ENCODE measurements at regions not wholly inside any gene's neighbourhood (a gene's known extent, or its start where the extent isn't known, plus 50 kb on each side); places are given as distances from the start of the nearest gene placed in this dataset.

DNA sequence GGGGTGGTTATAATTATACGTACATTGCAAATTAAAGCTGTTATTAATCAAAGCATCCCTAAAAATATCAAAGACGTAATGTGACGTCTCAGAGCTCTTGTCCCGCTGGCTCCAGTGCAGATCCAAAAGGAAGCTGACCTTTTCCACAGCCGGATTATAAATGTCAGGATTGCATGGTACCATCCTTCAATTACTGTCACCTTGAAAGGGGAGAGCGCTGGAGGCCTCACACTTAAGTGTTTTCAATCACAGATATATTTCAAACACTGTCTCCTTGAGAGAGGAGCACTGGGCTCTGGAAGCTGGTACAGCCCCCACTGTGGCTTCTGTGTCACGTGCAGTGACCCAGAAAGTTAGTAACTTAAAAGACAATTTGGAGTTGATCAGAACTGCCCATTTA is 94.2 kb downstream of the AIPL1 start:
- H3K4me2 ChIP-seq (ENCODE audit: insufficient read depth, low read length, poor library complexity, severe bottlenecking) = no peak overlapping the region
- H3K4me3 ChIP-seq (ENCODE audit: low read length in 2 of 2) = no peak overlapping the region
- H3K9me3 ChIP-seq (replicated peaks in 1 of 2; ENCODE audit: control insufficient read depth in 2 of 2, insufficient read depth in 1 of 2, low read depth in 1 of 2, low read length in 2 of 2) = no peaks in the 10 kb centered on the region
- H3K4ac ChIP-seq (ENCODE audit: low read length) = no peak overlapping the region
- no peaks in the 10 kb centered on the region for H3K79me1 ChIP-seq (ENCODE audit: low read depth, low read length)
- no peak overlapping the region for H2AK5ac ChIP-seq (ENCODE audit: low read depth, low read length)
- WGBS, 2 donors (ENCODE audit: extremely low coverage in 2 of 2, insufficient read length in 2 of 2, insufficient replicate concordance in 1 of 2) = no CpG with 5 or more reads among the region's 7 CpGs
- no peak overlapping the region for H3K14ac ChIP-seq (ENCODE audit: low read length)
- H2BK12ac ChIP-seq (ENCODE audit: low read length) = no peak overlapping the region
- H3K23ac ChIP-seq (ENCODE audit: low read depth, low read length, poor library complexity) = no peak overlapping the region
- H2BK5ac ChIP-seq (ENCODE audit: low read length) = no peak overlapping the region
- H3K27me3 ChIP-seq (ENCODE audit: control insufficient read depth in 3 of 3, insufficient read depth in 3 of 3, low read depth in 1 of 3, low read length in 3 of 3) = no peaks in the 10 kb centered on the region
- no peak overlapping the region for H2BK15ac ChIP-seq (ENCODE audit: low read length)
- no peak for DNase-seq (ENCODE audit: low spot score)
- no peak overlapping the region for H2AFZ ChIP-seq (ENCODE audit: low read length)
- no peaks in the 10 kb centered on the region for H3K36me3 ChIP-seq (replicated peaks in 1 of 2; ENCODE audit: control insufficient read depth in 2 of 2, insufficient read depth in 2 of 2, low read length in 2 of 2)
- peaks cover 3 to 12% of the 10 kb centered on the region in 2 donors for H3K4me1 ChIP-seq (ENCODE audit: control insufficient read depth in 2 of 2, insufficient read depth in 1 of 2, low read depth in 1 of 2, low read length in 2 of 2)
- no peak overlapping the region for H2BK120ac ChIP-seq (ENCODE audit: low read depth, low read length)
- no peak overlapping the region for H3K9ac ChIP-seq (ENCODE audit: low read depth, low read length, poor library complexity)
- H3K18ac ChIP-seq (ENCODE audit: low read length) = no peak overlapping the region
- no peak overlapping the region for H4K8ac ChIP-seq (ENCODE audit: low read depth, low read length)
- H3K27ac ChIP-seq (replicated peaks; ENCODE audit: low read length) = no peak overlapping the region
- no peak overlapping the region for H4K91ac ChIP-seq (ENCODE audit: low read depth, low read length, poor library complexity)

DNA sequence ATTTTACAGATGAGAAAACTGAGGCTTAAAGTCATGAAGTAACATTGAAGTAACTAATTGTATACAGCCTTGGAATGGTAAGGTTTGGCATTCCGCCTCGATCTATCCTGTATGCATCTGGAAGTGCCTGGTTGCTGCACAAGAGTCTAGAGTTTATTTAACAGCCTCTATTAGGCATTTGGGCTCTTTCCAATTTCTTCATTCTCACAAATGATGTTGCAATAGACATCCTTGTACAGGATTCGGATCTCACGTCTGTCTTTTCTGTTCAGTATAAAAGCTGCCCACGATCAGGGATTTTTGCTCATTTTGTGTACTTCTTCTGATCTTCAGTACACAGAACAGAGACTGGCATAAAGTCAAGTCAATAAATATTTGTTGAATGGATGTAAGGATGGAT is 100.5 kb downstream of the AIPL1 start:
- H2AK5ac ChIP-seq (ENCODE audit: low read depth, low read length) = no peak overlapping the region
- H3K4me1 ChIP-seq (ENCODE audit: control insufficient read depth in 2 of 2, insufficient read depth in 1 of 2, low read depth in 1 of 2, low read length in 2 of 2) = peaks cover 0 to 1% of the 10 kb centered on the region in 2 donors
- no peak overlapping the region for H2BK15ac ChIP-seq (ENCODE audit: low read length)
- no peak overlapping the region for H4K8ac ChIP-seq (ENCODE audit: low read depth, low read length)
- H3K18ac ChIP-seq (ENCODE audit: low read length) = no peak overlapping the region
- H3K9me3 ChIP-seq (replicated peaks in 1 of 2; ENCODE audit: control insufficient read depth in 2 of 2, insufficient read depth in 1 of 2, low read depth in 1 of 2, low read length in 2 of 2) = no peaks in the 10 kb centered on the region
- no peak overlapping the region for H2BK5ac ChIP-seq (ENCODE audit: low read length)
- H3K79me1 ChIP-seq (ENCODE audit: low read depth, low read length) = no peaks in the 10 kb centered on the region
- H3K4me3 ChIP-seq (ENCODE audit: low read length in 2 of 2) = no peak overlapping the region
- no peak for DNase-seq (ENCODE audit: low spot score)
- WGBS, 2 donors (ENCODE audit: extremely low coverage in 2 of 2, insufficient read length in 2 of 2, insufficient replicate concordance in 1 of 2) = no CpG with 5 or more reads among the region's 5 CpGs
- no peak overlapping the region for H3K27ac ChIP-seq (replicated peaks; ENCODE audit: low read length)
- no peak overlapping the region for H4K91ac ChIP-seq (ENCODE audit: low read depth, low read length, poor library complexity)
- H2BK12ac ChIP-seq (ENCODE audit: low read length) = no peak overlapping the region
- H3K4me2 ChIP-seq (ENCODE audit: insufficient read depth, low read length, poor library complexity, severe bottlenecking) = no peak overlapping the region
- H3K4ac ChIP-seq (ENCODE audit: low read length) = no peak overlapping the region
- H3K27me3 ChIP-seq (ENCODE audit: control insufficient read depth in 3 of 3, insufficient read depth in 3 of 3, low read depth in 1 of 3, low read length in 3 of 3) = no peaks in the 10 kb centered on the region
- H3K14ac ChIP-seq (ENCODE audit: low read length) = no peak overlapping the region
- no peak overlapping the region for H3K9ac ChIP-seq (ENCODE audit: low read depth, low read length, poor library complexity)
- H2AFZ ChIP-seq (ENCODE audit: low read length) = no peak overlapping the region
- no peaks in the 10 kb centered on the region for H3K36me3 ChIP-seq (replicated peaks in 1 of 2; ENCODE audit: control insufficient read depth in 2 of 2, insufficient read depth in 2 of 2, low read length in 2 of 2)
- no peak overlapping the region for H3K23ac ChIP-seq (ENCODE audit: low read depth, low read length, poor library complexity)
- no peak overlapping the region for H2BK120ac ChIP-seq (ENCODE audit: low read depth, low read length)

DNA sequence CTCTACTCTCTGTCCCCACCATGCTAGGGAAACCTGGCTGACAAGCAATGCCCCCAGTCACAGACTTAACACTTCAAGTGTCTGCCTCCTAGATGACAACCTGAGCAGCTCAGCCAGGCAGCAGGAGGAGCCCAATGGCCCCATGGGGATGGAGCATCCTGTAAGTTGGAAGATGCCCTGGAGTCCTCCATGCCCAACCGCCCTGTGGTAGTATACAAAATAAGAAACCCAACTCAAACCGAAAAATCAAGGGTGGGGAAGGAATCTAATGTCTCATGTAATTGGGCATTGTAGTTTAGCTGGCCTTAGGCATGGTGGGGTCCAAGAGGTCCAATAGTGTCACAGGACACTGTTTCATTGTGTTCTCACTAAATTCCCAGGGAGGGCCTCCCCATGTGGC is 104.0 kb downstream of the AIPL1 start:
- DNase-seq (ENCODE audit: low spot score) = no peak
- Histone ChIP-seq H4K8ac (ENCODE audit: low read depth, low read length) (no peak overlapping the region), H2AFZ (ENCODE audit: low read length) (no peak overlapping the region), H3K36me3 (replicated peaks in 1 of 2; ENCODE audit: control insufficient read depth in 2 of 2, insufficient read depth in 2 of 2, low read length in 2 of 2) (no peaks in the 10 kb centered on the region), H2BK12ac (ENCODE audit: low read length) (no peak overlapping the region), H4K91ac (ENCODE audit: low read depth, low read length, poor library complexity) (no peak overlapping the region), H3K9me3 (replicated peaks in 1 of 2; ENCODE audit: control insufficient read depth in 2 of 2, insufficient read depth in 1 of 2, low read depth in 1 of 2, low read length in 2 of 2) (peaks cover 0 to 5% of the 10 kb centered on the region in 2 donors), H3K27me3 (ENCODE audit: control insufficient read depth in 3 of 3, insufficient read depth in 3 of 3, low read depth in 1 of 3, low read length in 3 of 3) (no peaks in the 10 kb centered on the region), H3K27ac (replicated peaks; ENCODE audit: low read length) (no peak overlapping the region), H3K23ac (ENCODE audit: low read depth, low read length, poor library complexity) (no peak overlapping the region), H2BK120ac (ENCODE audit: low read depth, low read length) (no peak overlapping the region), H3K9ac (ENCODE audit: low read depth, low read length, poor library complexity) (no peak overlapping the region), H2BK15ac (ENCODE audit: low read length) (no peak overlapping the region), H3K18ac (ENCODE audit: low read length) (no peak overlapping the region), H2AK5ac (ENCODE audit: low read depth, low read length) (no peak overlapping the region), H3K4me3 (ENCODE audit: low read length in 2 of 2) (no peak overlapping the region), H3K14ac (ENCODE audit: low read length) (no peak overlapping the region), H3K4me2 (ENCODE audit: insufficient read depth, low read length, poor library complexity, severe bottlenecking) (no peak overlapping the region), H3K4me1 (ENCODE audit: control insufficient read depth in 2 of 2, insufficient read depth in 1 of 2, low read depth in 1 of 2, low read length in 2 of 2) (peaks cover 0 to 3% of the 10 kb centered on the region in 2 donors), H3K4ac (ENCODE audit: low read length) (no peak overlapping the region), H3K79me1 (ENCODE audit: low read depth, low read length) (peaks cover 2% of the 10 kb centered on the region), H2BK5ac (ENCODE audit: low read length) (no peak overlapping the region)
- no CpG with 5 or more reads among the region's 2 CpGs for WGBS, 2 donors (ENCODE audit: extremely low coverage in 2 of 2, insufficient read length in 2 of 2, insufficient replicate concordance in 1 of 2)

DNA sequence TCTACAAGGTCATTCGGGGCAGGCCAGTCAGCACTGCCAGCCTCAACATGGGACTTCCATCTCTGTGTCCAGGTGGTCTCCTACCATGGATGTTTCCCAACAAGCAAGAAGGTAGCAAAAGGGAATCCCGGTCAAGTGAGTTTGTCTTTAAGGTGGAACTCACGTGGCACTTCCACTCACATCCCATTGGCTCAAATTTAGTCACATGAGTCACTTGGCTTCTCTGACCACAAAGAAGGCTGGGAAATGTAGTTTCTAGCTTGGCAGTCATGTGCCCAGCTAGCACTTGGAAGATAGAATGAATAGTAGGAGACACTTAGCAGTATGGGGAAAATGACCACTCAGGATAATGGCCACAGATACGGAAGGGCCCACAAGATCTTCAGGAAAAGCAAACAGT is 106.6 kb downstream of the AIPL1 start:
- WGBS, 2 donors (ENCODE audit: extremely low coverage in 2 of 2, insufficient read length in 2 of 2, insufficient replicate concordance in 1 of 2) = no CpG with 5 or more reads among the region's 4 CpGs
- Histone ChIP-seq H2BK120ac (ENCODE audit: low read depth, low read length) (no peak overlapping the region), H3K9me3 (replicated peaks in 1 of 2; ENCODE audit: control insufficient read depth in 2 of 2, insufficient read depth in 1 of 2, low read depth in 1 of 2, low read length in 2 of 2) (peaks cover 0 to 5% of the 10 kb centered on the region in 2 donors), H2AFZ (ENCODE audit: low read length) (no peak overlapping the region), H3K4me1 (ENCODE audit: control insufficient read depth in 2 of 2, insufficient read depth in 1 of 2, low read depth in 1 of 2, low read length in 2 of 2) (peaks cover 0 to 4% of the 10 kb centered on the region in 2 donors), H4K8ac (ENCODE audit: low read depth, low read length) (no peak overlapping the region), H3K4ac (ENCODE audit: low read length) (no peak overlapping the region), H3K36me3 (replicated peaks in 1 of 2; ENCODE audit: control insufficient read depth in 2 of 2, insufficient read depth in 2 of 2, low read length in 2 of 2) (no peaks in the 10 kb centered on the region), H3K23ac (ENCODE audit: low read depth, low read length, poor library complexity) (no peak overlapping the region), H3K79me1 (ENCODE audit: low read depth, low read length) (peaks cover 2% of the 10 kb centered on the region), H3K27me3 (ENCODE audit: control insufficient read depth in 3 of 3, insufficient read depth in 3 of 3, low read depth in 1 of 3, low read length in 3 of 3) (no peaks in the 10 kb centered on the region), H3K18ac (ENCODE audit: low read length) (no peak overlapping the region), H2AK5ac (ENCODE audit: low read depth, low read length) (no peak overlapping the region), H2BK15ac (ENCODE audit: low read length) (no peak overlapping the region), H3K4me3 (ENCODE audit: low read length in 2 of 2) (no peak overlapping the region), H2BK12ac (ENCODE audit: low read length) (no peak overlapping the region), H2BK5ac (ENCODE audit: low read length) (no peak overlapping the region), H3K4me2 (ENCODE audit: insufficient read depth, low read length, poor library complexity, severe bottlenecking) (no peak overlapping the region), H3K9ac (ENCODE audit: low read depth, low read length, poor library complexity) (no peak overlapping the region), H4K91ac (ENCODE audit: low read depth, low read length, poor library complexity) (no peak overlapping the region), H3K14ac (ENCODE audit: low read length) (no peak overlapping the region), H3K27ac (replicated peaks; ENCODE audit: low read length) (no peak overlapping the region)
- no peak for DNase-seq (ENCODE audit: low spot score)
